ENCODE measurements at regions not wholly inside any gene's neighbourhood (a gene's known extent, or its start where the extent isn't known, plus 50 kb on each side); places are given as distances from the start of the nearest gene placed in this dataset.

GRCh38 chr11:45423475-45424120 lies 137.5 kb upstream of the SYT13 start:
- Histone ChIP-seq H3K9ac (no peak overlapping the region), H3K36me3 (ENCODE audit: insufficient read depth) (no peaks in the 10 kb centered on the region), H4K20me1 (ENCODE audit: insufficient read depth) (no peaks in the 10 kb centered on the region), H3K4me2 (no peak overlapping the region), H3K4me1 (ENCODE audit: low read depth, poor library complexity, severe bottlenecking) (no peaks in the 10 kb centered on the region), H3K27me3 (ENCODE audit: insufficient read depth, low read depth) (peaks cover 4% of the 10 kb centered on the region; the same call in 1 of the 2 replicates), H3K79me2 (ENCODE audit: insufficient read depth, low read depth) (no peaks in the 10 kb centered on the region), H3K4me3 (IDR thresholded peaks at IDR 0.05; ENCODE audit: insufficient read depth, low read depth, low read length) (no peak overlapping the region), H2AFZ (ENCODE audit: low read depth) (no peak overlapping the region), H3K27ac (no peak overlapping the region)
- TF ChIP-seq CTCF (conservative IDR thresholded peaks at IDR 0.05; ENCODE audit: low read depth, low read length): no peak

GRCh38 chr11:45423036-45423435 lies 136.9 kb upstream of the SYT13 start:
- H3K4me3 ChIP-seq (IDR thresholded peaks at IDR 0.05; ENCODE audit: insufficient read depth, low read depth, low read length): no peak overlapping the region
- no peak overlapping the region for H2AFZ ChIP-seq (ENCODE audit: low read depth)
- H3K4me2 ChIP-seq: no peak overlapping the region
- peaks cover 4% of the 10 kb centered on the region; the same call in 1 of the 2 replicates for H3K27me3 ChIP-seq (ENCODE audit: insufficient read depth, low read depth)
- no peaks in the 10 kb centered on the region for H3K36me3 ChIP-seq (ENCODE audit: insufficient read depth)
- no peak overlapping the region for H3K9ac ChIP-seq
- H4K20me1 ChIP-seq (ENCODE audit: insufficient read depth): no peaks in the 10 kb centered on the region
- no peak for TF ChIP-seq CTCF (conservative IDR thresholded peaks at IDR 0.05; ENCODE audit: low read depth, low read length)
- H3K79me2 ChIP-seq (ENCODE audit: insufficient read depth, low read depth): no peaks in the 10 kb centered on the region
- H3K27ac ChIP-seq: no peak overlapping the region
- H3K4me1 ChIP-seq (ENCODE audit: low read depth, poor library complexity, severe bottlenecking): no peaks in the 10 kb centered on the region

- Histone ChIP-seq H3K4me2 (no peak overlapping the region), H3K4me3 (IDR thresholded peaks at IDR 0.05; ENCODE audit: insufficient read depth, low read depth, low read length) (no peak overlapping the region), H3K27me3 (ENCODE audit: insufficient read depth, low read depth) (no peaks in the 10 kb centered on the region), H3K4me1 (ENCODE audit: low read depth, poor library complexity, severe bottlenecking) (no peaks in the 10 kb centered on the region), H4K20me1 (ENCODE audit: insufficient read depth) (no peaks in the 10 kb centered on the region), H3K36me3 (ENCODE audit: insufficient read depth) (no peaks in the 10 kb centered on the region), H3K79me2 (ENCODE audit: insufficient read depth, low read depth) (no peaks in the 10 kb centered on the region), H2AFZ (ENCODE audit: low read depth) (no peak overlapping the region), H3K9ac (no peak overlapping the region), H3K27ac (no peak overlapping the region)
- TF ChIP-seq CTCF (conservative IDR thresholded peaks at IDR 0.05; ENCODE audit: low read depth, low read length): no peak
Measured at GRCh38 chr11:45414088-45414487, 127.9 kb upstream of the SYT13 start.

- H3K27me3 ChIP-seq (ENCODE audit: insufficient read depth, low read depth): no peaks in the 10 kb centered on the region
- no peaks in the 10 kb centered on the region for H3K79me2 ChIP-seq (ENCODE audit: insufficient read depth, low read depth)
- H2AFZ ChIP-seq (ENCODE audit: low read depth): no peak overlapping the region
- no peaks in the 10 kb centered on the region for H4K20me1 ChIP-seq (ENCODE audit: insufficient read depth)
- H3K4me3 ChIP-seq (IDR thresholded peaks at IDR 0.05; ENCODE audit: insufficient read depth, low read depth, low read length): no peak overlapping the region
- H3K36me3 ChIP-seq (ENCODE audit: insufficient read depth): no peaks in the 10 kb centered on the region
- no peak for TF ChIP-seq CTCF (conservative IDR thresholded peaks at IDR 0.05; ENCODE audit: low read depth, low read length)
- H3K4me2 ChIP-seq: no peak overlapping the region
- H3K27ac ChIP-seq: no peak overlapping the region
- H3K4me1 ChIP-seq (ENCODE audit: low read depth, poor library complexity, severe bottlenecking): no peaks in the 10 kb centered on the region
- H3K9ac ChIP-seq: no peak overlapping the region
Measured at GRCh38 chr11:45413156-45413858, 127.2 kb upstream of the SYT13 start.

Data from KMS-11 (cell line).